DND-41 (cell line): ENCODE measurements at regions not wholly inside any gene's neighbourhood (a gene's known extent, or its start where the extent isn't known, plus 50 kb on each side); places are given as distances from the start of the nearest gene placed in this dataset.

Experiments
- ATAC-seq: fragments of 200-7000 bp; cut with Tn5 transposase; 3 replicates; pipeline ENCODE4 v1.9.1; 2021; ENCODE audit warnings: low read depth; ENCODE audit not compliant: insufficient read depth
- DNase-seq: peaks from one replicate; pipeline ENCODE4 v3.0.0-alpha.2; 2020
- H2AFZ ChIP-seq: 2 replicates; pipeline ENCODE4 v1.6.0; 2012; ENCODE audit warnings: low read depth, low read length
- H3K27ac ChIP-seq: 2 replicates; pipeline ENCODE4 v1.5.1; 2012; ENCODE audit warnings: low read length, inconsistent platforms
- H3K27me3 ChIP-seq: fragments of 200-600 bp; sonication (generic); 2 replicates; pipeline ENCODE4 v1.6.0; 2012; ENCODE audit warnings: low read length, mild to moderate bottlenecking, inconsistent platforms; ENCODE audit not compliant: insufficient read depth, poor library complexity
- H3K36me3 ChIP-seq: 2 replicates; pipeline ENCODE4 v1.5.1; 2012; ENCODE audit warnings: low read length, inconsistent platforms; ENCODE audit not compliant: insufficient read depth
- H3K4me1 ChIP-seq: 2 replicates; pipeline ENCODE4 v1.5.1; 2012; ENCODE audit warnings: mild to moderate bottlenecking, low read length; ENCODE audit not compliant: insufficient read depth
- H3K4me2 ChIP-seq: 2 replicates; pipeline ENCODE4 v1.6.0; 2012; ENCODE audit warnings: mild to moderate bottlenecking, moderate library complexity, low read length, inconsistent platforms; ENCODE audit not compliant: insufficient read depth
- H3K4me3 ChIP-seq, 2 experiments: fragments of 200-600 bp in 1 of 2; shearing (Covaris generic) in 1 of 2; 2 replicates each; pipeline ENCODE4 v1.5.1; 2012 to 2016; ENCODE audit warnings: inconsistent platforms in 2 of 2, low read length in 2 of 2, mild to moderate bottlenecking in 2 of 2, low read depth in 1 of 2, moderate library complexity in 1 of 2
- H3K79me2 ChIP-seq: 2 replicates; pipeline ENCODE4 v1.6.0; 2012; ENCODE audit warnings: low read length, inconsistent platforms; ENCODE audit not compliant: insufficient read depth
- H3K9ac ChIP-seq: 2 replicates; pipeline ENCODE4 v1.6.0; 2012; ENCODE audit warnings: low read depth, mild to moderate bottlenecking, inconsistent platforms, low read length, moderate library complexity
- H3K9me3 ChIP-seq: 2 replicates; pipeline ENCODE4 v1.5.1; 2012; ENCODE audit warnings: low read length, moderate library complexity, mild to moderate bottlenecking, inconsistent platforms; ENCODE audit not compliant: insufficient read depth, severe bottlenecking
- H4K20me1 ChIP-seq: 2 replicates; pipeline ENCODE4 v1.6.0; 2012; ENCODE audit warnings: low read length; ENCODE audit not compliant: insufficient read depth
- EZH2 ChIP-seq: IDR thresholded peaks from 3 replicates; pipeline ENCODE4 v1.6.1; 2012; ENCODE audit warnings: borderline replicate concordance, low read depth, mild to moderate bottlenecking, moderate library complexity, low read length, inconsistent platforms; ENCODE audit not compliant: severe bottlenecking
- TF ChIP-seq, protein P1 (sequence below): IDR thresholded peaks from 2 replicates; pipeline ENCODE4 v1.5.1; 2012; ENCODE audit warnings: borderline replicate concordance, low read length, moderate library complexity, mild to moderate bottlenecking; ENCODE audit not compliant: poor library complexity, severe bottlenecking; ENCODE audit errors: extremely low read depth

DNA sequence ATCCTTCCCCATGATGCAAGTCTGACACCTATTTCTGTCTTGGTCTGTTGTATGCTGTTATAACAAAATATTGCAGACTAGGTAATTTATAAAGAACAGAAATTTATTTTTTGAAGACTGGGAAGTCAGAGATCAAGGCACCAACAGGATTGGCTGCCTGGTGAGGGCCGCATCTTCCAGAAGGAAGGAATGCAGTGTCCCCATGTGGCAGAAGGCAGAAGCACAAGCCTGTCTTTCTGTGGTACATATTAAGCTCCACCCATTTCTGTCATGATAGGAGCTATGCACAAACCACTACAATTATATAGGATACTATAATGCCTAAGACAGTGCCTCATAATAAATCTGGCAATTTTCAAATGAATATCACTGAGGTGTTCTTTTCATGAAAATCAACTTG, 502.3 kb upstream of the DIAPH2 start:
- no peak overlapping the region for H3K4me3 ChIP-seq
- no peak overlapping the region for H3K9ac ChIP-seq
- TF ChIP-seq, protein P1, sequence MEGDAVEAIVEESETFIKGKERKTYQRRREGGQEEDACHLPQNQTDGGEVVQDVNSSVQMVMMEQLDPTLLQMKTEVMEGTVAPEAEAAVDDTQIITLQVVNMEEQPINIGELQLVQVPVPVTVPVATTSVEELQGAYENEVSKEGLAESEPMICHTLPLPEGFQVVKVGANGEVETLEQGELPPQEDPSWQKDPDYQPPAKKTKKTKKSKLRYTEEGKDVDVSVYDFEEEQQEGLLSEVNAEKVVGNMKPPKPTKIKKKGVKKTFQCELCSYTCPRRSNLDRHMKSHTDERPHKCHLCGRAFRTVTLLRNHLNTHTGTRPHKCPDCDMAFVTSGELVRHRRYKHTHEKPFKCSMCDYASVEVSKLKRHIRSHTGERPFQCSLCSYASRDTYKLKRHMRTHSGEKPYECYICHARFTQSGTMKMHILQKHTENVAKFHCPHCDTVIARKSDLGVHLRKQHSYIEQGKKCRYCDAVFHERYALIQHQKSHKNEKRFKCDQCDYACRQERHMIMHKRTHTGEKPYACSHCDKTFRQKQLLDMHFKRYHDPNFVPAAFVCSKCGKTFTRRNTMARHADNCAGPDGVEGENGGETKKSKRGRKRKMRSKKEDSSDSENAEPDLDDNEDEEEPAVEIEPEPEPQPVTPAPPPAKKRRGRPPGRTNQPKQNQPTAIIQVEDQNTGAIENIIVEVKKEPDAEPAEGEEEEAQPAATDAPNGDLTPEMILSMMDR, result peak; percentile 18
- no peak for TF ChIP-seq EZH2
- DNase-seq (no peak), ATAC-seq (no peak)
- no peak overlapping the region for H2AFZ ChIP-seq
- no peaks in the 10 kb centered on the region for H3K4me1 ChIP-seq
- H3K27ac ChIP-seq, result no peak overlapping the region
- no peak overlapping the region for H3K4me2 ChIP-seq
- no peaks in the 10 kb centered on the region for H3K9me3 ChIP-seq
- no peaks in the 10 kb centered on the region for H3K27me3 ChIP-seq
- H3K79me2 ChIP-seq, result no peaks in the 10 kb centered on the region
- H3K36me3 ChIP-seq, result no peaks in the 10 kb centered on the region
- H4K20me1 ChIP-seq, result no peaks in the 10 kb centered on the region

DNA sequence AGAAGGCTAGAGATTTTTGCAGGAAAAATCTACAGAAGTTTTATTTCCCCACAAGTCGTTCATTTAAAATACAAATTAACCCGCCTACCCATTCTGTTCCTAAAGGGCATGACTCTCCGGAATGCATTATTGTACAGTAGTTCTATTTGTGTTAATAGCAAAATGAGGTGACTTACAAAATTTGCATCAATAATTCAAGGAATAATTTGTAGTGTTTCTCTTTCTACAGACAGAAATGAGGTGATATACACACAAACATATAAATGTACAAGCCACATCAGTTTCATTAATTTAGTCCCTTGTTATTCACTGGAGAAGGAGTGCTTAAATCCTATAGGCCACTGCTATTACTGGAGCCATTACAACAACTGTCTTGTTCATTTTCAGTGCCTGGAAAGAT, 501.3 kb upstream of the DIAPH2 start:
- Histone ChIP-seq H3K9ac (no peak overlapping the region), H3K27me3 (no peaks in the 10 kb centered on the region), H4K20me1 (no peaks in the 10 kb centered on the region), H3K79me2 (no peaks in the 10 kb centered on the region), H3K4me2 (no peak overlapping the region), H3K9me3 (no peaks in the 10 kb centered on the region), H3K36me3 (no peaks in the 10 kb centered on the region), H3K27ac (no peak overlapping the region), H3K4me3 (no peak overlapping the region), H2AFZ (no peak overlapping the region), H3K4me1 (no peaks in the 10 kb centered on the region)
- ATAC-seq, result no peak
- DNase-seq, result no peak
- TF ChIP-seq, protein P1, result no peak
- TF ChIP-seq EZH2, result no peak

DNA sequence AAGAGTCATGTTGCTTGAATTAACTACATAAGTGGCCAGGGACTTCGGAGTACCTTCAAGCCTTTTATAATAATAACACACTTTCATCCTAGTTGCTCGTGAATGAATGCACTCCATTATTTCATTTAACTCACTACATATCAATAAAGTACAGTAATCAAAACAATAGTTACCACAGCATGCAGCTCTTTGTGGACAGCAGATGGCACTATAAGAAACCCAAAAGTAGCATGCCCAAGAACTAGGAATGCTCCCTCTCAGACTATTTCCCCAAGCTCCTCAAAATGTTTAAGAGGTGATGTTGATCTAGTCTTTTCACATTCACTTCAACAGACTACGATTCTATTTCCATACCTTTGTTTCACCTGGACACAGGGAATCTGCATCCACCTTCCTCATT, 500.8 kb upstream of the DIAPH2 start:
- H3K4me3 ChIP-seq, result no peak overlapping the region
- no peaks in the 10 kb centered on the region for H3K79me2 ChIP-seq
- H3K4me1 ChIP-seq, result no peaks in the 10 kb centered on the region
- H3K27ac ChIP-seq, result no peak overlapping the region
- TF ChIP-seq, protein P1, result peak; percentile 39
- TF ChIP-seq EZH2, result no peak
- no peak overlapping the region for H3K9ac ChIP-seq
- H3K9me3 ChIP-seq, result no peaks in the 10 kb centered on the region
- H3K27me3 ChIP-seq, result no peaks in the 10 kb centered on the region
- no peak overlapping the region for H3K4me2 ChIP-seq
- no peaks in the 10 kb centered on the region for H3K36me3 ChIP-seq
- ATAC-seq (no peak), DNase-seq (no peak)
- H4K20me1 ChIP-seq, result no peaks in the 10 kb centered on the region
- no peak overlapping the region for H2AFZ ChIP-seq

DNA sequence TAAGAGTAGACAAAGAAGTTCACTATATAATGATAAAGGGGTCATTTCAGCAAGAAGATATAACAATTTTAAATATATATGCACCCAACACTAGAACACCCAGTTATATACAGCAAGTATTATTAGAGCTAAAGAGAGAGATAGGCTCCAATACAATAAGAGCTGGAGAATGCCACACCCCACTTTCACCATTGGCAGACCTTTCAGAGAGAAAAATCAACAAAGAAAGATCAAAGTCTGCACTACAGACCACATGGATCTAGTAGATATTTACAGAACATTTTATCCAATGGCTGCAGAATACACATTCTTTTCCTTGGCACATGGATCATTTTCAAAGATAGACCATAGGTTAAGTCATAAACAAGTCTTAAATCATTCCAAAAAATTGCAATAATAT, 479.7 kb upstream of the DIAPH2 start:
- ATAC-seq (no peak), DNase-seq (no peak)
- Histone ChIP-seq H3K4me1 (no peaks in the 10 kb centered on the region), H3K27me3 (no peaks in the 10 kb centered on the region), H3K9me3 (no peaks in the 10 kb centered on the region), H3K4me2 (no peak overlapping the region), H3K79me2 (no peaks in the 10 kb centered on the region), H3K4me3 (no peak overlapping the region), H3K9ac (no peak overlapping the region), H3K36me3 (no peaks in the 10 kb centered on the region), H2AFZ (no peak overlapping the region), H3K27ac (no peak overlapping the region), H4K20me1 (no peaks in the 10 kb centered on the region)
- TF ChIP-seq, protein P1, result no peak
- no peak for TF ChIP-seq EZH2
